GM21447 (cell line): ENCODE measurements at regions not wholly inside any gene's neighbourhood (a gene's known extent, or its start where the extent isn't known, plus 50 kb on each side); places are given as distances from the start of the nearest gene placed in this dataset.
"Not testable (repeated sequence)": the region's sequence is repeated elsewhere in the genome, so short reads cannot be mapped to it uniquely, and the experiment has no call there.

ENCODE experiments used
- ATAC-seq: cut with Tn5 transposase; IDR thresholded peaks from one replicate; pipeline ENCODE4 v1.9.1; 2021; ENCODE audit not compliant: unreplicated experiment

DNA sequence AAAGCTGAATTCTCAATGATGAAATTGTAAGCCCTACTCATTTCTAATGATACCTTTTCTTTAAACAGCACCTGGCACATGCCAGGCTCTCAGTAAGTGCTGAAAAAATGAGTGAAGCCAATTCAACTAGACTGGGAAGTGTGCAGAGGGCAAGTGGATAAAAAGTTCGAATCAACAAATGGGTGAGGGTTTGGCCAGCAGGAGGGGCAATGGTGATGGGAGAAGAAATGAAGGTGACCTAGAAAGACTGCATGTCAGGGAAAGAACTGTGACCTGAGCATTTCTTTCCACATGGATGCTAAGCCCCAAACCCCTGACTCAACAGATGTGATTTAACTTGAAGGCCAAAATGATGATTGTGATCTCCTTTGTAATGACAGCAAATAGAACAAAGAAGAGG is 54.6 kb downstream of the DKK1 start:
- no peak for ATAC-seq

DNA sequence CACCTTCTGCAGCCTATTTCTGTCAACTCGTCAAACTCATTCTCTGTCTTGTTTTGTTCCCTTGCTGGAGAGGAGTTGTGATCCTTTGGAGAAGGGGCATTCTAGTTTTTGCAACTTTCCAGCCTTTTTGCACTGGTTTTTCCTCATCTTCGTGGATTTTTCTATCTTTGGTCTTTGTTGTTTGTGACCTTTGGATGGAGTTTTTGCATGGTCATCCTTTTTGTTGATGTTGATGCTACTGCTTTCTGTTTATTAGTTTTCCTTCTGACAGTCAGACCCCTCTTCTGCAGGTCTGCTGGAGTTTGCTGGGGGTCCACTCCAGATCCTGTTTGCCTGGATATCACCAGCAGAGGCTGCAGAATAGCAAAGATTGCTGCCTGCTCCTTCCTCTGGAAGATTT is 60.1 kb downstream of the DKK1 start:
- not testable (repeated sequence) for ATAC-seq

DNA sequence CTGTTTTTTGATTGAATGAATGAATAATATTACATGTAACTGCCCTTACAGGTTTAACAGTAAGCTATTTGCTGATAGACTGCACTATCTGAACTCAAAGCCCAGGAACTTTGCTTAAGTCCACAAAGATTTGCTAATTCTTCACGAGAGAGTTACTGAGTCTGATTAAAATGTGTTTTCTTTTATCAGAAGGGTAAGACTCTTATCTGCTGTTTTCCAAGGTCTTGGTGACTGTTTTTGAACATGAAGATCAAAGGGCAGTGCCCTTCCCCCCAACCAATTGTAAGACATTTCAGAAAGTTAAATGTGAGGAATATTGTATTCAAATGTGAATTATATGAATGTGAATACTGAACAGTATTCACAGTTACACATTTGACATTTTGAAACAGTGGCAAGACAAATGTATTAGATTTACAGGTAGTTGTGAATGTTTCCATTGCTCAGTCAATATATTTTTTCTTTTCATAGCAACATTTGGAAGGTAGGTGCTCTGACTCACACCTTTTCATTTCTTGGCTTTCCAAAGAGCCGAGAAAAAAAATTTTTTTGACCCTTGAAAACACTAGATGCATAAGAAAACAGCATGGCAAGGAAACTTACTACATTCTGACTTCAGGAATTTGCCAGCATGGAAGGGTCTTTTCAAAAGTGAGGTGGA is 62.7 kb downstream of the DKK1 start:
- no peak for ATAC-seq

DNA sequence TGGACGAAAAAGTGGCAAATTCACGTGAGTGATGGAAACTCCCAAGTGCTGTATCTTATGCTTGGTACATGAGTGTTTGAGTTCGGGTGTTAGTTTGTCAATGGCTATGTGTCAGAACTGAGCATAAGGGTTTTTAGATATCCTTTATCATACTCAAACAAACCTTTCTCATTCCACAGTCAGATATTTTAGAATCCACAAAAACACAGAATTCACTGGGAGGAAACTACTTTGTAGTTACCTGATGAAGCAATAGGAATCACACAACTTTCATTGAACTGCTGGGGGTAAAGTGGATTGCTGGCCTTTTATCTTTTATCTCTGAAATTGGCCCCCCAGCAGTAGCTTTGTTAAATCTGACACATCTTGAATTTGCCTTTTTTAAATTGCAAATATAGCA is 64.0 kb downstream of the DKK1 start:
- ATAC-seq, result no peak

DNA sequence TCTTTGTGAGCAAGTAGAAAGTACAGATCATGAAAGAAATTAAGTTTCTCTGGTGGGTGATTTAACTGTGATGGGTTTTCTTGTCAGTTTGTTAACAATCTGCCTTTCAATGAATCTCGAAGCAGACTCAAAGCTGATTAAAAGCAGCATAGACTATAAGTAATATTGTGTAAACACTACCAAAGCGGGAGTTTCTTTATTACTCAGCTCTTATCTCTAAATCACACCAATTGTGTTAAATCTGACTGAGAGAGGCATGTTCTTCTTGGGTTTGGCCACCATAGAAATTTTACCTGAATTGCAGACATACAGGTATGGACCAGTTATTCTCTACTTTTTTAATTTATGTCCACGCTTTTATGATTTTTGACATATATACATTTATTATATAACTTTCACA is 65.2 kb downstream of the DKK1 start:
- ATAC-seq, result no peak

DNA sequence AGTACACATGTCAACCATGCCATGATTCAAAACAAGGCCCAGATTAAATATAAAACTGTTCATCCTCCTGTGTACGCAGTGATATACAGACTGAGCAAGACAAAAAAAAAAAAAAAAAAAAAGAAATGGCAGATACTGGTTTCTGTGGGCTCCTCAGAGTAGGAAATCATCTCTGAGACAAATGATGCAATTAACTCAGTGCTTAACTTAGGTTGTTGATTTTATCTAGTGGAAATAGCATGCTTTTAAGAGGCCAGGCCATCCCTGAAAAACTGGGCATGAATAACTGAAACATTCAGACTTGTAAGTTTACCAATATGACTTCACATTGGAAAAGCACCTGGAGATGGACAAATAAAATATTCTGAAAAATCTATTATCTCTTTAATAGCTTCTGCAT is 69.0 kb downstream of the DKK1 start:
- ATAC-seq, result no peak

DNA sequence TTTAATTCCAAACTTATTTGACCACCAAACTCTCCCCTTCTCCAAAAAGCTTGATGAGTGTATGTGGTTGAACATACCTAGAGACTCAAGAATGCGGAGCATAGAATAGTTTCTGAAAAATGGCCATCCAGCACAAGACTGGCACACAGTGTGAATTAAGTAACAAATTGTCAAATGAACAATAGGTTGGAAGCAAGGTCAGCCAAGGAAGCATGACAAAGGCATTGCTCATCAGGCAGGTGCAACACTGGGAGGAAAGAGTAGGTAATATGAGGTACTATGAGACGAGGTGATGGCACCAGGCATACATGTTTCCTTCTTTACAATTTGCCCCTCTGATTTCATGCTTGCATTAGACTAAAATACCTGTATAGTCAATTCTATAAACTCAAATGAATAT is 73.7 kb downstream of the DKK1 start:
- no peak for ATAC-seq

DNA sequence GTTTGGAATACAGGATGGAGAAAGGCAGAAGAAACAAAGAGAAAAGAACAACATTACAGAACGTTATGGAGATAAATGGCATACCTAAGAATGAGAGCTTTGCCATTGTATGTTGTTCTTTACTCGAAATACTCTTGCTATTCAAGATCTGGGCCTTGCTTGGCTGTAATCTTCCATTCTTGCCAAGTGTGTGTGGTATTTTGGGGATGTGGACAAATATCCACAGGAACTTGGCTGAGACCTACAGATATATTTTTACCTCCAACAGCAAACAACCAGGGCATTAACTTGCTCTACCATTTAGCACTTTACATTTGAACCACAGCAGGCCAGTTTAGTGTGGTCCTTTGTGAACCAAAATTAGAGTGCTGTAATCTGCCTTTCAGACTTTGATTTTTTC is 76.3 kb downstream of the DKK1 start:
- no peak for ATAC-seq

DNA sequence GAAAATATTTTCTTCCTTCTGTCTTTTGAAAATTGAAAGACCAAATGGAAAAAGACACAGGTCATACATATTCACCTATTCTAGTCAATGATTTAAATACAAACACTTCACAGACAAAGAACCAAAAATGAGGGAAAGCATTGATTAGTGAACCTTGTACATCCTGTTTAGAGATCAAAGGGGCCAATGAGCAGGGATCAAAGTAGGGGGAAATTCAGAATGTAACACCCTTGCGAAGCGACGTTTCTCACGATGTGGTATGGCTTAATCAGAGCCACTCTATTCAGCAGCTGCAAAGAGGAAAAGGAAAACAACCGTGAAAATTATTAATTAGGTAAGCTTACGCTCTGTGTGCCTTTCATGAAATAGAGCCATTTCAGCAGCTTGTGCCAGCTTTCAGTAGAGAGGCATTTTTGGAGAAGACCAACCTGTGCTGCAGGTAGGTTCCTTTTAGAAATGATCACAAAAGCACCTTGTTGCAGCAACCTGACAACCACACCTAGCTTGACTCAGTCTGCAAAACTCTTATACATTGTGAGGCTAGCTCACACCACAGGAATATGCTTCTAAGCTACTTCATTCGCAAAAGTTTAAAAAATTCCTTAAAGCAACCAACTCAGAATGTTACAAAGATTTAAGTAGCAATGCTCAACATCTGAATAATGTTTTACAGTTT is 78.0 kb downstream of the DKK1 start:
- ATAC-seq, result no peak

DNA sequence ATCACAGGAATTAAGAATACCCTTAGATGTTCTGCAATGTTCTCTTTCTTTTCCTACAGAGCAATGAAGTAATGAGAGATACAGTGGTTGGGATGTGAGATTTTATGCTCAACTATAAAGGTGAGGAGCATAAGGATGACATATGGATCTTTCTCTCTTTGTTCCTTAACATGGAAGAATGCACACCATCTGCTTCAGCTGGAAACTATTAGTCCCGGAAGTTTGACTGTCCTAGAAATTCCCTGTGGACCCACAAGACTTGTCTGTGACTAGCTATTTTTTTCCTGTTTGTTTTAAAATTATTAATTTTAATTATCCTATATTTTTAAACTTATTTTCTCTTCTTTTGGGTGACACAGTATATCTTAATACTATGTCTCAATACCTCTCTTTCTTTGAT is 80.2 kb downstream of the DKK1 start:
- ATAC-seq, result no peak

DNA sequence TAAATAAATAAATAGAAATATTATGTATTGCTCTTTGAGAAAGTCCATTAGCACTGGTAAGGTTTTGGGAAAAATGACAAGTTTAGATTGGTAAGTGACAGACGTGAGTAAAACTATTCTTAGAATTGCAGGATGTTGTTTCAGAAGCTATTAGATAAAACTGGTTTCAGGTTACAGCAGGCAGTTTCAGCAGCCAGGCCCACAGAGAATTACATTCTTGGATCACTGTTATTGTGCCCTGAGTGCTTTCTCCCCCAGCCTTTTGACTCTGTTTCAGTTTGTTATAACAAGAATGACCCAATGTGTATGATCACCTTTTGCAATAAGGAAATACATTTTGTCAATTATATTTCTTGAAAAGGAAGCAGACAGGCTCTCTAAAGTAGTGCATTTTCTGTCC is 86.5 kb downstream of the DKK1 start:
- ATAC-seq, result no peak

DNA sequence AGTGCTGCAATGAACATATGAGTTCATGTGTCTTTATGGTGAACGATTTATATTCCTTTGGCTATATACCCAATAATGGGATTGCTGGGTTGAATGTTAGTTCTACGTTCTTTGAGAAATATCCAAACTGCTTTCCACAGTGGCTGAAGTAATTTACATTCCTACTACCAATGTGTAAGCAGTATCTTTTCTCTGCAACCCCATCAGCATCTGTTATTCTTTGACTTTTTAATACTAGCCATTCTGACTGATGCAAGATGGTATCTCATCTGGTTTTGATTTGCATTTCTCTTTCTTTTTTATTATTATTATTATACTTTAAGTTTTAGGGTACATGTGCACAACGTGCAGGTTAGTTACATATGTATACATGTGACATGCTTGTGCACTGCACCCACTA is 89.7 kb downstream of the DKK1 start:
- ATAC-seq, result not testable (repeated sequence)

DNA sequence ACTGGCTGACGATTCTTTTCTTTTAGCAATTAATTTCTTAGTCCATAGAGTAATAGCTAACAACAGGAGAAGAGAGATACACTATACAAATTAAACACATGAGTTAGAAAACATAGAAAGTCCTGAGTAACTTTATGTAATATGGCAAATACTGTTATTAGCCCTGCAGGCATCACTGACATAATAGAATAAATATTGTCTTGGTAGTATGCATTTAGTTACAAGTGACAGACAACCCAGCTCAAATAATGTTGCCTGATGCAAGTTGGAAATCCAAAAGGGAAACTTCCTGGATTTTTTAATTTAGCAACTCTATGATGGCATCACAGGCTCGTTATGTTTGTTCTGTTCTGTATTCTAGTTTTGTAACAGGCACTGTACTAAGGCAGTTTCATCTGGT is 95.1 kb downstream of the DKK1 start:
- no peak for ATAC-seq

DNA sequence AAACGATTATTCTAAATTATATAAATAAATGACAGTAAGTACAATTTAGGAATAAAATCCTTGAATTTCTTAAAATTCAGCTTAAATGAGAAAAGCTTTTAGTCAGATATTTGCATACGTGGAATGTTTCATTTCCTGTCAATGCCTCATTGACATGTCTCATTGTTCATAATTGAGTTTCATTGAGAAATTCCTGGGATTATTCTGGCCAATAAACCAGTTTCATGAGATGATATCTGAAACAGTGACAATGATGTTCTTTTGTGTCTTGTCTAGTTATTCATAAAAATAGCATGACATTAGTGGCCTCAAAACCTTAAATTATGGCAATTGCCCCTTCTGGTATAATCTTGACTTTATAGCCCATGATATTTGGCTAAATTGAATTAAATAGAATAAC is 95.8 kb downstream of the DKK1 start:
- ATAC-seq, result no peak

DNA sequence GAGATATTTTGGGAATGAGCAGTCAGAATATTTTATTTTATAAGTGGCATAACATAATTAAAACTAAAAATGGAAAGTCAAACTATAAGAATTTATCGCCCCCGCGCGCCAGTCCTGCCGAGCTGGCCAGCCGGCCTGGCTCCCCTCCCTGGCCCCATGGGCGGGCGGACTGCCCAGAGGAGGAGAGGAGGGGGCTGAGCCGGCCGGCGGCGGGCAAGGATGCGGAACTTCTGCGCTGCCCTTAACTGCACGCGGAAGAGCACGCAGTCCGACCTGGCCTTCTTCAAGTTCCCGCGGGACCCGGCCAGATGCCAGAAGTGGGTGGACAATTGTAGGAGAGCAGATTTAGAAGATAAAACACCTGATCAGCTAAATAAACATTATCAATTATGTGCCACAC is 96.8 kb downstream of the DKK1 start:
- no peak for ATAC-seq

DNA sequence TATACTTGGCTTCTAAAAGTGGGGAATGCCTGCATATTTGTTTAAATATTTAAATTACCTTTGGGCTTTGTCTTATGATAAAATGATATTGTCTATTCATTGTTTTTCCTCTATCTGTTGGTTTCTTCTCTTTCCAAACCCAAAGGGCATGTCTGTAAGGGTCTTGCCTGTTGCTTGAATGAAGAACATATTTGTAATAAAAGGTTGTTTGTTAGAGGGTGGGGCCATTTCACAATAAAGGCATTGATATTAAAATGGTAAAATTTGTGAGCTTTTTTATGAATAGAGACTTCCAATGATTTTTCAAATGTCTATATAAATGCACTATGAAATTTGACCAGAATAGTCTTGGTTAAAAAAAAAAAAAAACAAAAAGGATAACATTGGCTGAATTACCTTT is 105.2 kb downstream of the DKK1 start:
- ATAC-seq, result no peak

DNA sequence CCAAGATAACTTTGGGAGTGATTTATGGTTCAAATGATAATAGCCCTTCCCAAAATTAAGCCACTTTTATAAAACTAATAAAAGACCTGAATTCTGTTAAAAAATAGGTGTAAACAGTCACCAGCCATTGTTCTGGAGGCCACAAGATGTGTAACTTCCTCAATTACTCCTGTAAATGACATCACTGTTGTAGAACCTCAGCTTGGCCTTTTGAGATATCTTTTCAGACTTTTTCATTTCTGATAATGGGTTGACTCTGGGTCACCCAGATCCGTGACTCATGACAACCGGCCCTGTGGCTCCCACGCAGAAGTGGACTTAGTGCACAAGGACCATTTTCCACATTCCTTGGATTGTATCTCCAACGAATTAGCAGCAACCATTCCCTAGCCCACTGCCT is 106.6 kb downstream of the DKK1 start:
- ATAC-seq, result no peak

DNA sequence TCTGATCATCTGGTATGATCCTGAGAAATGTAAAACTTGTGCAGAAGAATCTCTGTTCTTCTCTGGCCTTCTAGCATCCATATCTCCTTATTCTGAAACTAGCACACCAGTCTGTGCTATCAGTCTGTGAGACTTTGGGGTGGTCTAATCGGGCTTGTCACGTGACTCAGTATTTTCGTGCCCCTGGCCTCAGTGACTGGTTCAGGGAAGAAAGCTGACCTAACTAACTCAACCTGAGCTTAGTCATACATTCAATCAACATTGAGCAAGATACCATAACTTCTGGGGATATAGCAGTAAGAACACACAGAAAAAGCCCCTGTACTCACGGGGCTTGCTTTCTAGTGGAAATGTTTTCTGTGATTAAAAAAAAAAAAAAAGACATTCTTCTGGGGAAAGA is 109.3 kb downstream of the DKK1 start:
- ATAC-seq, result no peak

DNA sequence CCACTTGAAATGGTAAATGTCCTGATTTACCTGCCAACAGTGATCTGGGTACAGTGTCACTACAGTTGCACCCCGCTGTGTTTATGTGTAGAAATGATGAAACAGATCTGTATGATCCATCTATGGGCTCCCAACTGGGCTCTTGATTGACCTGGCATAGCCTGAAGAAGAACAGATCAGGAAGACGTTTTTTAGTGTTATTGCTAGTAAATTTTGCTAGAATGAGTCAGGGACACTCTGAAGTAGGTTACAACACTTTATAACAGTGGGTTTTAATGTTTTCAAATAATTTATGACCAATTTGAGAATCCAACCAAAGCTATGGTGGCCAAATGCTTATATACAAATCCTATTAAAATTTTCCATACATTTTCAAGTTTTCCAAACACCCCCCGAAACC is 110.3 kb downstream of the DKK1 start:
- ATAC-seq, result no peak

DNA sequence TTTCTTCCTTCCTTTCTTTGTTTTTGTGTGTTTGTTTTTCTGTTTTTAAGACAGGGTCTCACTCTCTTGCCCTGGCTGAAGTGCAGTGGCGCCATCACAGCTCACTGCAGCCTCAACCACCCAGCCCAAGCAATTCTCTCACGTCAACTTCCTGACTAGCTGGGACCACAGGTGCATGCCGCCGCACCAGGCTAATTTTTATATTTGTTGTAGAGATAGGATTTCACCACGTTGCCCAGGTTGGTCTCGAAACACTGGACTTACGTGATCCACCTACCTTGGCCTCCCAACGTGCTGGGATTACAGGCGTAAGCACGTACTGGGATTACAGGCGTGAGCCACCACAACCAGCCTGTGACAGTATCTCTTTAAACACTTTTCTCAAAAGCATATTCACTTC is 120.7 kb downstream of the DKK1 start:
- no peak for ATAC-seq

DNA sequence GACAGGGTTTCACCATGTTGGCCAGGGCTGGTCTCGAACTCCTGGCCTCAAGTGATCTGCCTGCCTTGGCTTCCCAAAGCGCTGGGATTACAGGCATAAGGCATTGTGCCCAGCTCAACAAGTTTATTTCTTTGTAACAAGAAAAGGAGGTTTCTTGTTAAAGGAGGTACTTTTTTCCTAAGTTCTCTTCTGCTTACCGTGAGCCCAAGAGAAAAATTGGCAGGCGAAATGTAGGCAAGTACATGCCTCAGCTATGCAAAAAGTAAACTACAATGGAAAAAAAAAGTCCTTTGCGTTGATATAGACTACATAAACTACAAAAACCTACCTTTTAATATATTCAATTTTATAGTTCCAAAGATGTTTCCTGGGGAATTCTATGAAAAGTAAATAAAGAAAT is 122.6 kb downstream of the DKK1 start:
- no peak for ATAC-seq

DNA sequence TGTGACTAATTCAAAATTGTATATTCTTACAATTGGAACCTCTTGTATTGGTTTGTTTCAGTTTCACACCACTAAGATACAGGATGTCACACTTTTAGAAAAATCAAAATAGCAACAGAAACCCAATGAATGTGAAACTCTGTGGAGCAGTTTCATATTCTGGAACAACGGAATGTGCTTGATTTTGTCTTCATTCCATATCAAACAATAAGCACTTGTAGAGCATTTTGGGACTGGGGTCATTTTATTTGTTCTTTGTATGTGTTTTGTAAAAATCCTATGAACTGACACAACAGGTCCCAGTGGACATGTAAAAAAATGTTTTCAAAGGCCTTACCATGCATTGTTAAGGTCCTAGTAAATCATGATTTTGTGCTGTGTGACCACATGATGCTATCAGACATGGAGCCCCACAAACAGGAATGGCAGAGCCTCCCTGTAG is 123.1 kb downstream of the DKK1 start:
- peak; percentile 95 for ATAC-seq

DNA sequence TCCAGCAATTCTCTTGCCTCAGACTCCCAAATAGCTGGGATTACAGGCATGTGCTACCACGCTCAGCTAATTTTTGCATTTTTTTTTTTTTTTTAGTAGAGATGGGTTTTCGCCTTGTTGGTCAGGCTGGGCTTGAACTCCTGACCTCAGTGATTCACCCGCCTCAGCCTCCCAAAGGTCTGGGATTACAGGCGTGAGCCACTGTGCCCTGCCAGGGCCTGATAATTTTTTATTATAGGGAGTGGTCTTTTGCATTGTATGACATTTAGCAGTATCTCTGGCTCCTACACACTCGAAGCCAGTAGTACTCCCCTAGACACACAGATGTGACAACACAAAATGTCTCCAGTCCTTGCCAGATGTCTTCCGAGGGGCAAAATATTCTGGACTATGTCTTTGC is 124.0 kb downstream of the DKK1 start:
- ATAC-seq, result no peak
